ENCODE measurements at regions not wholly inside any gene's neighbourhood (a gene's known extent, or its start where the extent isn't known, plus 50 kb on each side); places are given as distances from the start of the nearest gene placed in this dataset.

DNA sequence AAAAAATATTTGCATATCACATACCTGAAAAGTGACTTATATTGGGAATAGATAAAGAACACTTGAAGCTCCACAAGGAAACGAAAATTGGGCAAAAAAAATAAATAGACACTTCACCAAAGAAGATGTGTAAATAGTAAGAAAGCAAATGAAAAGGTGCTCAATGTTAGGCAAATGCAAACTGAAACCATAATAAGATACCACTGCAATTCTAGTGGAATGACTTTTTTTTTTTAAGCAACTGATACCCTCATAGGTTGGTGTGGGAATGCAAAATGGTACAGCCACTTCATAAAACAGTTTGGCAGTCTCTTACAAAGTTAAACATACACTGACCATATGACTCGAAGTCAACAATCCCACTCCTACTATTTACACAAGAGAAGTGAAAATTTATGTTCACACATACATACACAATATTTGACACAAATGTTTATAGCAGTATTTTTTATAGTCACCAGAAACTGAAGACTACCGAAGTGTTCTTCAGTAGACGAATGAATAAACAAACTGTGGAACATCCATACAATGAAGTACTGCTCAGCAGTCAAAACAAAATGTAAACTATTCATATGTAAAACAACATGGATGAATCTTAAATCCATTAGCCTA, 176.3 kb downstream of the ZMAT3 start:
- H3K36me3 Mint-ChIP-seq (ENCODE audit: insufficient read depth, unreplicated experiment): no peaks in the 10 kb centered on the region
- Histone ChIP-seq H3K4me3 (ENCODE audit: low read depth, low read length) (no peak overlapping the region), H3K27me3 (replicated peaks; ENCODE audit: control insufficient read depth, insufficient read depth, low read length) (no peaks in the 10 kb centered on the region), H3K9me3 (no peaks in the 10 kb centered on the region), H3K4me1 (peaks cover 6% of the 10 kb centered on the region), H3K36me3 (ENCODE audit: control insufficient read depth, insufficient read depth, low read length) (no peaks in the 10 kb centered on the region)
- CTCF ChIA-PET: no interaction called here
- H3K9me3 Mint-ChIP-seq (ENCODE audit: unreplicated experiment): peaks cover 14% of the 10 kb centered on the region
- no peak overlapping the region for H3K27ac Mint-ChIP-seq (ENCODE audit: unreplicated experiment)
- H3K27me3 Mint-ChIP-seq (ENCODE audit: insufficient read depth, unreplicated experiment): no peaks in the 10 kb centered on the region
- BruUV-seq (replicated peaks): no TSS peak
- TF ChIP-seq, protein P1, sequence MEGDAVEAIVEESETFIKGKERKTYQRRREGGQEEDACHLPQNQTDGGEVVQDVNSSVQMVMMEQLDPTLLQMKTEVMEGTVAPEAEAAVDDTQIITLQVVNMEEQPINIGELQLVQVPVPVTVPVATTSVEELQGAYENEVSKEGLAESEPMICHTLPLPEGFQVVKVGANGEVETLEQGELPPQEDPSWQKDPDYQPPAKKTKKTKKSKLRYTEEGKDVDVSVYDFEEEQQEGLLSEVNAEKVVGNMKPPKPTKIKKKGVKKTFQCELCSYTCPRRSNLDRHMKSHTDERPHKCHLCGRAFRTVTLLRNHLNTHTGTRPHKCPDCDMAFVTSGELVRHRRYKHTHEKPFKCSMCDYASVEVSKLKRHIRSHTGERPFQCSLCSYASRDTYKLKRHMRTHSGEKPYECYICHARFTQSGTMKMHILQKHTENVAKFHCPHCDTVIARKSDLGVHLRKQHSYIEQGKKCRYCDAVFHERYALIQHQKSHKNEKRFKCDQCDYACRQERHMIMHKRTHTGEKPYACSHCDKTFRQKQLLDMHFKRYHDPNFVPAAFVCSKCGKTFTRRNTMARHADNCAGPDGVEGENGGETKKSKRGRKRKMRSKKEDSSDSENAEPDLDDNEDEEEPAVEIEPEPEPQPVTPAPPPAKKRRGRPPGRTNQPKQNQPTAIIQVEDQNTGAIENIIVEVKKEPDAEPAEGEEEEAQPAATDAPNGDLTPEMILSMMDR (IDR thresholded peaks at IDR 0.05; ENCODE audit: insufficient read depth in 1 of 2, low read depth in 1 of 2, low read length in 1 of 2, severe bottlenecking in 1 of 2, unreplicated experiment in 1 of 2): no peak
- no peak overlapping the region for H3K4me3 Mint-ChIP-seq (ENCODE audit: unreplicated experiment)
- peaks cover 5% of the 10 kb centered on the region for H3K4me1 Mint-ChIP-seq (ENCODE audit: low read depth, unreplicated experiment)
- POLR2A ChIA-PET: no interaction called here
- intact Hi-C loops (cut with micrococcal nuclease; ENCODE audit: unreplicated experiment): no loop called here
- peak in 1 of 2 experiments; percentile 2 for DNase-seq
